ENCODE measurements at regions not wholly inside any gene's neighbourhood (a gene's known extent, or its start where the extent isn't known, plus 50 kb on each side); places are given as distances from the start of the nearest gene placed in this dataset.
"Not testable (repeated sequence)": the region's sequence is repeated elsewhere in the genome, so short reads cannot be mapped to it uniquely, and the experiment has no call there.

DNA sequence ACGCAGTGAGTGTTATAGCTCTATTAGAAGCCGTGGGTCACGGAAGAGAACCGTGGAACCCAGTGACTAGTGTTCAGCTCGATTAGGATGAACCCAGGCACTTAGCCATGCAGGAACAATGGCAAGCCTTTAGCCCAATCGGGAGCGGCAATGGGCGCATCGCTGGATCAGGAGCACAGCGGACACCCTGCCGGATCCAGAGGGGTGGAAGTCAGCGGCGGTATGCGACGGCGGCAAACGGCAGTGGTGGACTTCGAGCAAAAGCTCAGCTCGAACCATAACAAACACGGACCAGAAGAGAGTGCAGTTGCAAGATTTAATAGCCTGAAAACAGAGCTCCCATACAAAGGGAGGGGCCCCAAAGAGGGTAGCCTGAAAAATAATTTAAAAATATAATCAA lies 112.8 kb downstream of the CGGBP1 start:
- H3K4me3 ChIP-seq; H3K9me3 ChIP-seq (replicated peaks; ENCODE audit: control insufficient read depth, insufficient read depth, low read depth, low read length); intact Hi-C loops (cut with micrococcal nuclease); H2AFZ ChIP-seq (ENCODE audit: low read depth, low read length); BruUV-seq (replicated peaks); H3K27ac ChIP-seq (ENCODE audit: extremely low read depth, low read depth, low read length); H4K20me1 ChIP-seq (replicated peaks; ENCODE audit: control insufficient read depth, insufficient read depth, low read length); H3K4me2 ChIP-seq (ENCODE audit: insufficient read depth, low read length); H3K36me3 ChIP-seq (ENCODE audit: control insufficient read depth, insufficient read depth, low read length); H3K27me3 ChIP-seq (ENCODE audit: control insufficient read depth in 2 of 2, insufficient read depth in 2 of 2, low read length in 2 of 2); FAIRE-seq; ATAC-seq; CTCF ChIA-PET (ENCODE audit: low intra/inter-chr PET ratio); in situ Hi-C loops (cut with MboI); H3K79me2 ChIP-seq (ENCODE audit: control insufficient read depth, insufficient read depth, low read length); H3K9me1 ChIP-seq (ENCODE audit: control insufficient read depth, insufficient read depth, low read length); DNase-seq (ENCODE audit: extremely low read depth in 1 of 4, low spot score in 3 of 4); H3K9ac ChIP-seq (ENCODE audit: insufficient read depth in 1 of 2, low read depth in 2 of 2, low read length in 2 of 2); H3K4me1 ChIP-seq (replicated peaks in 1 of 2; ENCODE audit: control insufficient read depth in 2 of 2, insufficient read depth in 2 of 2, low read length in 2 of 2): not testable (repeated sequence)
- POLR2A ChIA-PET = interaction anchor here (0.7 to 1.3 kb wide), 2 partner anchors 12 to 497 kb away, joined by 3 read pairs; no protein-coding TSS in a partner anchor
- 95% methylated on average over 4 of the region's 20 CpGs for WGBS (ENCODE audit: insufficient coverage, low coverage, missing lambda C conversion rate)

- intact Hi-C loops (cut with micrococcal nuclease); H3K4me2 ChIP-seq (ENCODE audit: insufficient read depth, low read length); FAIRE-seq; H3K27ac ChIP-seq (ENCODE audit: extremely low read depth, low read depth, low read length); BruUV-seq (replicated peaks); H3K36me3 ChIP-seq (ENCODE audit: control insufficient read depth, insufficient read depth, low read length); H3K27me3 ChIP-seq (ENCODE audit: control insufficient read depth in 2 of 2, insufficient read depth in 2 of 2, low read length in 2 of 2); DNase-seq (ENCODE audit: extremely low read depth in 1 of 4, low spot score in 3 of 4); H3K79me2 ChIP-seq (ENCODE audit: control insufficient read depth, insufficient read depth, low read length); in situ Hi-C loops (cut with MboI); H4K20me1 ChIP-seq (replicated peaks; ENCODE audit: control insufficient read depth, insufficient read depth, low read length); H3K4me3 ChIP-seq; H3K9me1 ChIP-seq (ENCODE audit: control insufficient read depth, insufficient read depth, low read length); CTCF ChIA-PET (ENCODE audit: low intra/inter-chr PET ratio); H3K9me3 ChIP-seq (replicated peaks; ENCODE audit: control insufficient read depth, insufficient read depth, low read depth, low read length); POLR2A ChIA-PET; ATAC-seq; H3K9ac ChIP-seq (ENCODE audit: insufficient read depth in 1 of 2, low read depth in 2 of 2, low read length in 2 of 2); H3K4me1 ChIP-seq (replicated peaks in 1 of 2; ENCODE audit: control insufficient read depth in 2 of 2, insufficient read depth in 2 of 2, low read length in 2 of 2); H2AFZ ChIP-seq (ENCODE audit: low read depth, low read length): not testable (repeated sequence)
- WGBS (ENCODE audit: insufficient coverage, low coverage, missing lambda C conversion rate) = 92% methylated on average over 3 of the region's 8 CpGs
Measured at GRCh38 chr3:87942256-87942655, 116.5 kb downstream of the CGGBP1 start.
